K562 (cell line): ENCODE measurements at regions not wholly inside any gene's neighbourhood (a gene's known extent, or its start where the extent isn't known, plus 50 kb on each side); places are given as distances from the start of the nearest gene placed in this dataset.

Experiments
- ATAC-seq: fragments of 200-7000 bp; cut with Tn5 transposase; 3 replicates; pipeline ENCODE4 v1.9.1; 2020; ENCODE audit warnings: moderate library complexity
- BruUV-seq: library from RNA; stranded (reverse); fragments of 400-500 nt; replicated peaks from 2 replicates; lab custom pipeline; 2021; lab: Mats Ljungman, UMichigan
- CTCF ChIA-PET: fragments of 300-600 bp; formaldehyde crosslinking; extraction: SDS; loops from one replicate; lab custom pipeline; 2021; ENCODE audit warnings: low intra/inter-chr PET ratio; lab: Yijun Ruan, JAX
- POLR2A ChIA-PET: fragments of 300-600, 350-650 bp; sonication (Branson Sonifier 250); formaldehyde crosslinking; extraction: SDS; loops from one replicate; lab custom pipeline; 2021; ENCODE audit warnings: antibody characterized with exemption, inconsistent platforms; lab: Yijun Ruan, JAX
- DNase-seq, 4 experiments: peaks; one replicate each; pipeline versions ENCODE4 v3.0.0 to v3.0.0-alpha.2; 2011 to 2018; ENCODE audit warnings: low spot score in 3 of 4, mixed read lengths in 3 of 4; ENCODE audit errors: extremely low read depth in 1 of 4
- FAIRE-seq: peaks from 2 replicates; lab custom pipeline; 2011; peaks lifted over from hg19 to GRCh38; lab: Jason Lieb, UNC
- H2AFZ ChIP-seq: 2 replicates; pipeline ENCODE4 v1.6.0; 2011; ENCODE audit warnings: low read depth, low read length, control low read depth, inconsistent platforms
- H3K27ac ChIP-seq: fragments of 200-600 bp; 3 replicates; pipeline ENCODE4 v1.8.0; 2011; ENCODE audit warnings: low read depth, mild to moderate bottlenecking, control low read depth, inconsistent platforms, low read length, moderate library complexity, mixed read lengths; ENCODE audit errors: extremely low read depth
- H3K27me3 ChIP-seq, 2 experiments: fragments of 300-600 bp in 1 of 2; 2 replicates in 1 of 2; 3 replicates in 1 of 2; pipeline versions ENCODE4 v1.6.0 to v1.8.0; 2011; ENCODE audit warnings: inconsistent platforms in 2 of 2, low read length in 2 of 2, mild to moderate bottlenecking in 1 of 2, mixed read lengths in 1 of 2, moderate library complexity in 1 of 2; ENCODE audit not compliant: control insufficient read depth in 2 of 2, insufficient read depth in 2 of 2
- H3K36me3 ChIP-seq: fragments of 300-600 bp; 3 replicates; pipeline ENCODE4 v1.8.0; 2011; ENCODE audit warnings: mild to moderate bottlenecking, low read length, inconsistent platforms; ENCODE audit not compliant: control insufficient read depth, insufficient read depth
- H3K4me1 ChIP-seq, 2 experiments: fragments of 200-600 bp in 1 of 2; replicated peaks in 1 of 2; 2 replicates in 1 of 2; 3 replicates in 1 of 2; pipeline versions ENCODE4 v1.5.1 to v1.8.0; 2011; ENCODE audit warnings: inconsistent platforms in 2 of 2, low read length in 2 of 2, mild to moderate bottlenecking in 1 of 2, mixed read lengths in 1 of 2, moderate library complexity in 1 of 2; ENCODE audit not compliant: control insufficient read depth in 2 of 2, insufficient read depth in 2 of 2
- H3K4me2 ChIP-seq: 2 replicates; pipeline ENCODE4 v1.6.1; 2011; ENCODE audit warnings: low read length, control low read depth, inconsistent platforms, mixed read lengths; ENCODE audit not compliant: insufficient read depth
- H3K4me3 ChIP-seq: fragments of 200-600 bp; sonication (generic), shearing (Covaris generic); 2 replicates; pipeline ENCODE4 v1.5.1; 2016; ENCODE audit warnings: control low read depth, inconsistent platforms
- H3K79me2 ChIP-seq: fragments of 200-600 bp; 3 replicates; pipeline ENCODE4 v1.8.0; 2011; ENCODE audit warnings: low read length, inconsistent platforms; ENCODE audit not compliant: control insufficient read depth, insufficient read depth
- H3K9ac ChIP-seq, 2 experiments: 2 replicates each; pipeline versions ENCODE4 v1.6.0 to v1.6.1; 2011; ENCODE audit warnings: low read depth in 2 of 2, low read length in 2 of 2, control low read depth in 1 of 2, inconsistent platforms in 1 of 2, mild to moderate bottlenecking in 1 of 2, mixed read lengths in 1 of 2; ENCODE audit not compliant: insufficient read depth in 1 of 2
- H3K9me1 ChIP-seq: one replicate; pipeline ENCODE4 v1.6.0; 2011; ENCODE audit warnings: inconsistent platforms, mild to moderate bottlenecking, low read length, moderate library complexity; ENCODE audit not compliant: control insufficient read depth, insufficient read depth
- H3K9me3 ChIP-seq: replicated peaks from 2 replicates; pipeline ENCODE4 v1.5.1; 2011; ENCODE audit warnings: low read depth, low read length, inconsistent platforms; ENCODE audit not compliant: control insufficient read depth, insufficient read depth
- H4K20me1 ChIP-seq: replicated peaks from 2 replicates; pipeline ENCODE4 v1.6.1; 2011; ENCODE audit warnings: low read length, inconsistent platforms, mixed read lengths; ENCODE audit not compliant: control insufficient read depth, insufficient read depth
- BRCA1 ChIP-seq, 2 experiments: fragments of 450-650 bp in 1 of 2; sonication (generic) in 1 of 2; formaldehyde crosslinking in 1 of 2; IDR thresholded peaks; 2 replicates each; pipeline versions ENCODE4 v1.5.0 to v1.6.1; 2017 to 2020; ENCODE audit warnings: mild to moderate bottlenecking in 1 of 2, missing genetic modification reagents in 1 of 2
- MYNN ChIP-seq, 2 experiments: sonication (generic); formaldehyde crosslinking in 1 of 2; IDR thresholded peaks; 2 replicates each; pipeline versions ENCODE4 v1.5.0 to v1.6.1; 2016 to 2020; ENCODE audit warnings: antibody characterized with exemption in 1 of 2, missing genetic modification reagents in 1 of 2
- NCOA6 ChIP-seq: fragments of 450-650 bp; IDR thresholded peaks from 2 replicates; pipeline ENCODE4 v1.6.1; 2017; ENCODE audit warnings: mild to moderate bottlenecking
- NFXL1 ChIP-seq: fragments of 450-650 bp; formaldehyde crosslinking; IDR thresholded peaks from 2 replicates; pipeline ENCODE4 v1.4.0; 2021; ENCODE audit warnings: mild to moderate bottlenecking
- RAD51 ChIP-seq: fragments of 450-650 bp; IDR thresholded peaks from 2 replicates; pipeline ENCODE4 v1.7.1; 2016; ENCODE audit warnings: low read depth, mild to moderate bottlenecking, borderline replicate concordance
- RERE ChIP-seq: sonication (generic); formaldehyde crosslinking; IDR thresholded peaks from 2 replicates; pipeline ENCODE4 v1.8.0; 2023; ENCODE audit warnings: missing genetic modification reagents, mild to moderate bottlenecking, borderline replicate concordance
- RFX5 ChIP-seq: IDR thresholded peaks from 2 replicates; pipeline ENCODE4 v1.6.1; 2011; ENCODE audit warnings: low read depth, mild to moderate bottlenecking, improper control_type of control experiment, low read length
- SNRNP70 ChIP-seq: fragments of 200-400 bp; formaldehyde crosslinking; optimal IDR thresholded peaks from 2 replicates; pipeline ENCODE3; 2017; ENCODE audit warnings: low read depth, low read length
- ZBED1 ChIP-seq: IDR thresholded peaks from 2 replicates; pipeline ENCODE4 v1.6.1; 2014
- ZFP30 ChIP-seq: fragments of 250-450 bp; sonication (Bioruptor Pico); IDR thresholded peaks from 2 replicates; pipeline ENCODE4 v1.8.0; 2022; ENCODE audit warnings: moderate library complexity, mild to moderate bottlenecking, inconsistent platforms, borderline replicate concordance
- ZFP36 ChIP-seq: fragments of 150-350 bp; IDR thresholded peaks from 2 replicates; pipeline ENCODE4 v1.6.1; 2018; ENCODE audit warnings: low read length, low read depth; ENCODE audit not compliant: partially characterized antibody
- ZNF146 ChIP-seq: IDR thresholded peaks from one replicate; pipeline ENCODE4 v1.6.1; 2018; ENCODE audit warnings: missing compliant biosample characterization; ENCODE audit not compliant: unreplicated experiment
- ZNF263 ChIP-seq: sonication (generic); formaldehyde crosslinking; IDR thresholded peaks from 2 replicates; pipeline ENCODE4 v1.8.0; 2022; ENCODE audit warnings: mild to moderate bottlenecking, missing genetic modification reagents, borderline replicate concordance
- ZNF408 ChIP-seq: fragments of 250-450 bp; sonication (Bioruptor Pico); IDR thresholded peaks from 2 replicates; pipeline ENCODE4 v1.4.0; 2020; ENCODE audit warnings: low read depth, mild to moderate bottlenecking, moderate library complexity
- ZNF695 ChIP-seq: fragments of 450-650 bp; formaldehyde crosslinking; IDR thresholded peaks from 2 replicates; pipeline ENCODE4 v1.4.0; 2020; ENCODE audit warnings: mild to moderate bottlenecking, moderate library complexity
- WGBS: fragments of 100-300 bp; shearing (Covaris generic); methylation state at CpG from one replicate; pipeline ENCODE4 v1.1.6; 2016; ENCODE audit warnings: low coverage, mixed read lengths; ENCODE audit not compliant: insufficient coverage; ENCODE audit errors: missing lambda C conversion rate; 5-methylcytosine and 5-hydroxymethylcytosine counted together
- in situ Hi-C: fragments of 300-500 bp; cut with MboI; formaldehyde crosslinking; loops from 4 replicates; pipeline ENCODE4 v1.15.0; 2018; ENCODE audit warnings: inconsistent platforms, mixed read lengths
- intact Hi-C: fragments of 100-400 bp; cut with micrococcal nuclease; formaldehyde crosslinking; loops from 2 replicates; pipeline ENCODE4 v1.14.2; 2022
- TF ChIP-seq, protein P1 (sequence below): fragments of 250-450 bp; sonication (Bioruptor Pico); IDR thresholded peaks from 2 replicates; pipeline ENCODE4 v1.4.0; 2020; ENCODE audit warnings: mild to moderate bottlenecking, moderate library complexity

- in situ Hi-C loops (no loop called here), intact Hi-C loops (no loop called here)
- Histone ChIP-seq H3K36me3 (no peaks in the 10 kb centered on the region), H2AFZ (no peak overlapping the region), H3K9ac (no peak overlapping the region), H3K4me2 (no peak overlapping the region), H3K4me3 (no peak overlapping the region), H3K9me1 (no peaks in the 10 kb centered on the region), H3K27me3 (no peaks in the 10 kb centered on the region), H3K9me3 (no peaks in the 10 kb centered on the region), H3K79me2 (no peaks in the 10 kb centered on the region), H3K4me1 (no peaks in the 10 kb centered on the region), H3K27ac (no peak overlapping the region), H4K20me1 (no peaks in the 10 kb centered on the region)
- DNase-seq: no peak
- 0% methylated on average over 2 of the region's 2 CpGs for WGBS
- FAIRE-seq: no peak
- BruUV-seq: no TSS peak
- ChIA-PET POLR2A (no interaction called here), CTCF (no interaction called here)
- ATAC-seq: no peak
- no peak for TF ChIP-seq ZBED1
- TF ChIP-seq RAD51: no peak
- TF ChIP-seq RFX5: no peak
- TF ChIP-seq ZNF695 (CRISPR knock-in tag): no peak
- no peak for TF ChIP-seq NCOA6
- no peak for TF ChIP-seq ZFP36
- no peak for TF ChIP-seq ZNF408 (CRISPR knock-in tag)
- TF ChIP-seq NFXL1 (CRISPR knock-in tag): no peak
- TF ChIP-seq ZNF263: no peak
- TF ChIP-seq SNRNP70: no peak
- TF ChIP-seq MYNN (IDR thresholded peaks at IDR 0.05): no peak
- no peak for TF ChIP-seq MYNN (CRISPR knock-in tag; IDR thresholded peaks at IDR 0.05)
- TF ChIP-seq ZFP30 (CRISPR knock-in tag): no peak
- TF ChIP-seq RERE: no peak
- TF ChIP-seq, protein P1, sequence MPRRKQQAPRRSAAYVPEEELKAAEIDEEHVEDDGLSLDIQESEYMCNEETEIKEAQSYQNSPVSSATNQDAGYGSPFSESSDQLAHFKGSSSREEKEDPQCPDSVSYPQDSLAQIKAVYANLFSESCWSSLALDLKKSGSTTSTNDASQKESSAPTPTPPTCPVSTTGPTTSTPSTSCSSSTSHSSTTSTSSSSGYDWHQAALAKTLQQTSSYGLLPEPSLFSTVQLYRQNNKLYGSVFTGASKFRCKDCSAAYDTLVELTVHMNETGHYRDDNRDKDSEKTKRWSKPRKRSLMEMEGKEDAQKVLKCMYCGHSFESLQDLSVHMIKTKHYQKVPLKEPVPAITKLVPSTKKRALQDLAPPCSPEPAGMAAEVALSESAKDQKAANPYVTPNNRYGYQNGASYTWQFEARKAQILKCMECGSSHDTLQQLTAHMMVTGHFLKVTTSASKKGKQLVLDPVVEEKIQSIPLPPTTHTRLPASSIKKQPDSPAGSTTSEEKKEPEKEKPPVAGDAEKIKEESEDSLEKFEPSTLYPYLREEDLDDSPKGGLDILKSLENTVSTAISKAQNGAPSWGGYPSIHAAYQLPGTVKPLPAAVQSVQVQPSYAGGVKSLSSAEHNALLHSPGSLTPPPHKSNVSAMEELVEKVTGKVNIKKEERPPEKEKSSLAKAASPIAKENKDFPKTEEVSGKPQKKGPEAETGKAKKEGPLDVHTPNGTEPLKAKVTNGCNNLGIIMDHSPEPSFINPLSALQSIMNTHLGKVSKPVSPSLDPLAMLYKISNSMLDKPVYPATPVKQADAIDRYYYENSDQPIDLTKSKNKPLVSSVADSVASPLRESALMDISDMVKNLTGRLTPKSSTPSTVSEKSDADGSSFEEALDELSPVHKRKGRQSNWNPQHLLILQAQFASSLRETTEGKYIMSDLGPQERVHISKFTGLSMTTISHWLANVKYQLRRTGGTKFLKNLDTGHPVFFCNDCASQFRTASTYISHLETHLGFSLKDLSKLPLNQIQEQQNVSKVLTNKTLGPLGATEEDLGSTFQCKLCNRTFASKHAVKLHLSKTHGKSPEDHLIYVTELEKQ (CRISPR knock-in tag): no peak
- TF ChIP-seq BRCA1 (IDR thresholded peaks at IDR 0.05): no peak
- no peak for TF ChIP-seq BRCA1 (CRISPR knock-in tag; IDR thresholded peaks at IDR 0.05)
- no peak for TF ChIP-seq ZNF146
Measured at GRCh38 chr2:147665105-147665504, 179.7 kb upstream of the ACVR2A start.
